Uterus (tissue), 3 donors: ENCODE measurements at regions not wholly inside any gene's neighbourhood (a gene's known extent, or its start where the extent isn't known, plus 50 kb on each side); places are given as distances from the start of the nearest gene placed in this dataset.
A peak's percentile ranks its signal among the peaks of the same experiment; 100 is the strongest.

ENCODE experiments used
- DNase-seq, 2 donors: peaks; one replicate each; pipeline ENCODE4 v3.0.0-alpha.2; 2019 to 2020
- H3K27ac ChIP-seq, 2 donors: fragments of 200-600 bp; sonication (generic); 1 replicate in 1 of 2; 2 replicates in 1 of 2; pipeline ENCODE4 v1.5.1; 2016 to 2018
- H3K27me3 ChIP-seq, 2 donors: fragments of 200-600 bp; sonication (generic); one replicate each; pipeline ENCODE4 v1.5.1; 2018 to 2019; ENCODE audit warnings: control low read depth in 1 of 2
- H3K36me3 ChIP-seq, 2 donors: fragments of 200-600 bp; sonication (generic); one replicate each; pipeline ENCODE4 v1.5.1; 2019; ENCODE audit warnings: control low read depth in 1 of 2
- H3K4me1 ChIP-seq, 2 donors: fragments of 200-600 bp; sonication (generic); one replicate each; pipeline ENCODE4 v1.5.1; 2018 to 2019; ENCODE audit warnings: control low read depth in 1 of 2
- H3K4me3 ChIP-seq, 2 donors: fragments of 200-600 bp; sonication (generic); 1 replicate in 1 of 2; 2 replicates in 1 of 2; pipeline ENCODE4 v1.5.1; 2018 to 2019; ENCODE audit warnings: mild to moderate bottlenecking in 1 of 2
- H3K9me3 ChIP-seq, 2 donors: fragments of 200-600 bp; sonication (generic); one replicate each; pipeline ENCODE4 v1.5.1; 2019; ENCODE audit warnings: control low read depth in 1 of 2
- POLR2A ChIP-seq, 2 donors: fragments of 450-650 bp; IDR thresholded peaks; one replicate each; pipeline ENCODE4 v1.6.1; 2016; ENCODE audit warnings: antibody characterized with exemption in 2 of 2, mild to moderate bottlenecking in 1 of 2, moderate library complexity in 1 of 2
- intact Hi-C: fragments of 100-400 bp; cut with DNase I; formaldehyde crosslinking; loops from one replicate; pipeline ENCODE4 v1.15.1; 2023; ENCODE audit warnings: low total_unique reads
- TF ChIP-seq, protein P1 (sequence below), 4 experiments: fragments of 200-600 bp in 2 of 4; fragments of 450-650 bp in 2 of 4; sonication (generic) in 2 of 4; IDR thresholded peaks; one replicate each; pipeline ENCODE4 v1.5.1; 2016 to 2019; ENCODE audit warnings: antibody characterized with exemption in 4 of 4, mild to moderate bottlenecking in 2 of 4, moderate library complexity in 1 of 4
- donor health status: DM: yes; HTN: yes; CAD: no.

DNA sequence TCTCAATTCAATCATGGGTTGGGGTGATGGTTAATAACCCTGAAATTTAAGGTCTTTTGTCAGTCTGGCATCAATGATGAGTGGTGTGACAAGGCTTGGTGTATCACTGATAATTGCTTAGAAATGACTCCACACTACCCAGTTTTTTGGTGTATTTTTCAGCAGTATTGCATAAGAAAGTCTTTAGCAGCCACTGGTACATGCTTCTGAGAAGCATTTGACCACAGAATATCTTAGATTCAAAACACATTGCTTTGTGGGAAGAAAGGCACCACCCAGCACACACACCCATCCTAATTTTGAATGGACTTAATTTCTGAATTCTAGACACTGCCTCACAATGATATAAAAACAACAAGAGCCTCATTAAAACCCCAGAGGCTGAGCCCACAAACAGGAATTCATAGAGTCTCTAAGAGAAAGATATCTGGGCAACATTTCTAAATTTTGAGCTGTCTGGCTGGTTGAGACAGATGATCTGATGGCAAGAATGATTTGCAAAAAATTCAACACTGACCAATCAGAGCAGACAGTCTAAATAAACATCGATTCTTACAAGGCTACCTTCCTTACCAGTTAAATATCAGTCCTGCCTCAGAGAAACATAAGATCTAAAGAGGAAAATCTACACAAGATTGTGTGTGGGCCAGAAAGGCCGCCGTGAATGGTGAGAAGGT is 114.7 kb upstream of the CYP1B1 start:
- Histone ChIP-seq H3K27me3 (no peaks in the 10 kb centered on the region), H3K4me3 (no peak overlapping the region), H3K27ac (peak overlapping the region; percentile 87 to 95), H3K36me3 (no peaks in the 10 kb centered on the region), H3K4me1 (peaks cover 0 to 9% of the 10 kb centered on the region in 2 donors), H3K9me3 (no peaks in the 10 kb centered on the region)
- DNase-seq, result no peak
- TF ChIP-seq, protein P1, sequence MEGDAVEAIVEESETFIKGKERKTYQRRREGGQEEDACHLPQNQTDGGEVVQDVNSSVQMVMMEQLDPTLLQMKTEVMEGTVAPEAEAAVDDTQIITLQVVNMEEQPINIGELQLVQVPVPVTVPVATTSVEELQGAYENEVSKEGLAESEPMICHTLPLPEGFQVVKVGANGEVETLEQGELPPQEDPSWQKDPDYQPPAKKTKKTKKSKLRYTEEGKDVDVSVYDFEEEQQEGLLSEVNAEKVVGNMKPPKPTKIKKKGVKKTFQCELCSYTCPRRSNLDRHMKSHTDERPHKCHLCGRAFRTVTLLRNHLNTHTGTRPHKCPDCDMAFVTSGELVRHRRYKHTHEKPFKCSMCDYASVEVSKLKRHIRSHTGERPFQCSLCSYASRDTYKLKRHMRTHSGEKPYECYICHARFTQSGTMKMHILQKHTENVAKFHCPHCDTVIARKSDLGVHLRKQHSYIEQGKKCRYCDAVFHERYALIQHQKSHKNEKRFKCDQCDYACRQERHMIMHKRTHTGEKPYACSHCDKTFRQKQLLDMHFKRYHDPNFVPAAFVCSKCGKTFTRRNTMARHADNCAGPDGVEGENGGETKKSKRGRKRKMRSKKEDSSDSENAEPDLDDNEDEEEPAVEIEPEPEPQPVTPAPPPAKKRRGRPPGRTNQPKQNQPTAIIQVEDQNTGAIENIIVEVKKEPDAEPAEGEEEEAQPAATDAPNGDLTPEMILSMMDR (IDR thresholded peaks at IDR 0.05), result no peak
- TF ChIP-seq POLR2A (IDR thresholded peaks at IDR 0.05), result no peak
- intact Hi-C loops, result no loop called here

DNA sequence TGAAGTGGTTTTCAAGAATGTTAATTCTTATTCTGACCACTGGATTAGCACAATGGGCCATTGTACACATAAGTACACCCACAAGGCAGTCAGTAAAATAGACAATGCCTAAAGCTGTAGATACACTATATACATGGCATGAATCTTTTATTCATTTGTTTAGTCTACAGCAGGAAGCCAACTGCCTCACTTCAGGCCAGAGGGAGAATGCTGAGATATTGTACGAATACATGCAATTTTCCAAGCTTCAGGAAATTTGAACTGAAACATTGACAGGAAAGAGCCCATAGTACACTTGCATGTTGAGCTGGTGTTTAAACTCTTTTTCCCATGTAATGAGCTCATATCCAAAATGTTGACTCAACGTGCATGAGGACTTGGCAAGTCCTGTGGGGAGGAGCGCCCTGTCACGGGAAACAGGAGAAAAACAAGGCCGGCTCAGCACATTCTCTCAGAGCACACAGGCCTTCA is 111.6 kb upstream of the CYP1B1 start:
- TF ChIP-seq, protein P1 (IDR thresholded peaks at IDR 0.05), result no peak
- TF ChIP-seq POLR2A (IDR thresholded peaks at IDR 0.05), result no peak
- no peak overlapping the region for H3K4me3 ChIP-seq
- peak; percentile 88 to 95 for DNase-seq
- no peaks in the 10 kb centered on the region for H3K36me3 ChIP-seq
- H3K27me3 ChIP-seq, result no peaks in the 10 kb centered on the region
- intact Hi-C loops, result no loop called here
- peak overlapping the region; percentile 87 to 95 for H3K27ac ChIP-seq
- H3K4me1 ChIP-seq, result peaks cover 0 to 13% of the 10 kb centered on the region in 2 donors
- H3K9me3 ChIP-seq, result no peaks in the 10 kb centered on the region

DNA sequence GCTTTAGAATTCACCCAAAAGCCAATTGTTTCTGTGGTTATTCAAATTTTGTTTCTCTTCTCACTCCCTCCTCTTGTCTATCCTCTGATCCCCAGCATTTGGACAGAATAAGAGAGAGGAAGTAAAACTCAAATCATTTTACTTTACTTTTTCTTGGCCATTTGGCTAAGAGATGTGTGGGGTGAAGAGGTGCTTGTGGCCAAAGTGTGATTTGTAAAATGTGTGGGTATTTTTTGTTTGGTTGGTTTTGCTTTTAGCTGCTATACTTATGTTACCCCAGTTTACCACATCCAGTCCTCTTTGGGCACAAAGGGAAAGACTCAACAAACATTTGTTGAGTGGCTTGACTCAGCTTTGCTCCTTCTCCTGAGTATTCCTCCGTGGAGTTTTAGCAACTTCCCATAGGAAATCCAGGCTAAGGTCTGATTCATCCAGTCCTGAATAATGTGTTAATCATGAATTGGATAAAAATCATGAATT is 109.1 kb upstream of the CYP1B1 start:
- Histone ChIP-seq H3K36me3 (no peaks in the 10 kb centered on the region), H3K4me3 (no peak overlapping the region), H3K27ac (peak overlapping the region; percentile 87 to 95), H3K27me3 (no peaks in the 10 kb centered on the region), H3K9me3 (no peaks in the 10 kb centered on the region), H3K4me1 (peaks cover 0 to 18% of the 10 kb centered on the region in 2 donors)
- no peak for DNase-seq
- no peak for TF ChIP-seq POLR2A (IDR thresholded peaks at IDR 0.05)
- TF ChIP-seq, protein P1 (IDR thresholded peaks at IDR 0.05), result no peak
- intact Hi-C loops, result no loop called here

DNA sequence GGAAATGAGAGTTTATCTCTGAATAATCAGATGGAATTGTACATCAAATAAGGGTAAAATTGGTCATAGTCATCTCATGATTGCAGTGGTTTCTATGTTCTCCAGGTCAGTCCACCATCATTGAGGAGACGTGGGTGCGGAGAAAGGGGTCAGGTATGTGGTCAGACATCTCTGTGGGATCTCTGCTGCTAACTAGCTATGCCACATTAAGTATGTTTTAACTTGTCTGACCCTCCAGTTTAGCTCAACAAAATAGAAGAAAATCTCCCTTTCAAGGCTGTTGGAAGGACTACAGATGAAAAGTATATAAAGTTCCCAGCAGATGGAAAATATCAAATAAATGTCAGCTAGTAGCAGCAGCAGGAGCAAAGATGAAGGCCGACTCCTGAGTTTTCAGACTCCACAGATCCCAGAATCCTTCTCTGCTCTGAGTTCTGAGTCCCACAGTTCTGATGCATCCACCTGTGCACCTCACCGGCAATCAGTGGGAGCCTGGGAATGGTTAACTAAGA is 106.6 kb upstream of the CYP1B1 start:
- Histone ChIP-seq H3K27ac (peak overlapping the region; percentile 52 to 87), H3K9me3 (no peaks in the 10 kb centered on the region), H3K27me3 (no peaks in the 10 kb centered on the region), H3K4me3 (no peak overlapping the region), H3K4me1 (peaks cover 0 to 17% of the 10 kb centered on the region in 2 donors), H3K36me3 (no peaks in the 10 kb centered on the region)
- TF ChIP-seq POLR2A (IDR thresholded peaks at IDR 0.05), result no peak
- intact Hi-C loops, result no loop called here
- peak in 1 of 2 donors; percentile 15 for DNase-seq

DNA sequence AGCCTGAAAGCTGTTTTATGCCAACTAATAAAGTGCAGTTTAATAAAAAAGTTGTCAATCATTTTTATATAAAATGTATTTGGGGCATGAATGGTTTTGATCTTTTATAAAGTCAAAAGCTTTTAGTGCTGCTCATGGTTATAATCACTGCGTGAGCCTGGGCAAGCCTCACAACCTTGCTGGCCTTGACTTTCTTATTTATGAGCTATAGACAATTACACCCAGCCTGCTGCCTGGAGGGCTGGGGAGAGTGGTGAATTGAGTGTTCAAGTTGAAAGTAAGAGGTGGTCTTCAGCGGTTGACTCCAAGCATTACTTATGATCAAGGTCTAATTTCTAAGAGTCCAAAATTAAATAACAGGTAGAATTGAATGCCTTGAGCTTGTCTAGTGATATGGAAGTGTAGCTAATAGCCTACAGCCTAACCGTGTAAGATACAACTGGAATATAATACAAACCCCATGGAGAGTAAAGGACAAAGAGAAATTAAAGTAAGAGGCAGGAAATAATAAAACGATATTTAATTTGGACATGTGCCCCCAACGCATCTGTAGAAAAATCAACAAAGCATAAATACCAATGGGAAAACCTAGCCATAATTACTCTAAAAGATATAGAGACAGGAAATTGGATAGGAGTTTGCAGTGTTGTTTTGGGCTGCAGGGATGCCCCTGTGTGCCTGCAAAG is 106.0 kb upstream of the CYP1B1 start:
- Histone ChIP-seq H3K36me3 (no peaks in the 10 kb centered on the region), H3K4me3 (no peak overlapping the region), H3K27ac (peak overlapping the region; percentile 52 to 87), H3K4me1 (peaks cover 0 to 12% of the 10 kb centered on the region in 2 donors), H3K9me3 (no peaks in the 10 kb centered on the region), H3K27me3 (no peaks in the 10 kb centered on the region)
- peak in 1 of 2 donors; percentile 13 for DNase-seq
- TF ChIP-seq, protein P1 (IDR thresholded peaks at IDR 0.05), result no peak
- TF ChIP-seq POLR2A (IDR thresholded peaks at IDR 0.05), result no peak
- intact Hi-C loops, result no loop called here
